ENCODE measurements at regions not wholly inside any gene's neighbourhood (a gene's known extent, or its start where the extent isn't known, plus 50 kb on each side); places are given as distances from the start of the nearest gene placed in this dataset.
"Not testable (repeated sequence)": the region's sequence is repeated elsewhere in the genome, so short reads cannot be mapped to it uniquely, and the experiment has no call there.

- H3K27me3 Mint-ChIP-seq; CTCF ChIA-PET; H3K9me3 Mint-ChIP-seq (ENCODE audit: insufficient read depth): not testable (repeated sequence)
Measured at GRCh38 chr2:111275854-111276171, 155.1 kb downstream of the BCL2L11 start.

GRCh38 chr2:111278133-111278532, 157.4 kb downstream of the BCL2L11 start:
- H3K4me2 ChIP-seq (replicated peaks; ENCODE audit: low read depth, low read length, poor library complexity, severe bottlenecking); H3K9ac ChIP-seq (ENCODE audit: low read length); H3K27ac Mint-ChIP-seq; H3K27me3 ChIP-seq (replicated peaks in 1 of 4; ENCODE audit: control extremely low read depth in 1 of 4, control insufficient read depth in 3 of 4, insufficient read depth in 4 of 4, low read length in 3 of 4); CTCF ChIA-PET; H3K4me1 ChIP-seq (ENCODE audit: control insufficient read depth in 2 of 2, insufficient read depth in 2 of 2, low read length in 2 of 2); POLR2A ChIA-PET; H3K27ac ChIP-seq (ENCODE audit: low read length in 2 of 2); H2AFZ ChIP-seq (ENCODE audit: insufficient read depth, low read depth, low read length, poor library complexity, severe bottlenecking); H4K20me1 ChIP-seq (ENCODE audit: control insufficient read depth, insufficient read depth, low read length, poor library complexity, severe bottlenecking); H3K9me3 Mint-ChIP-seq (ENCODE audit: insufficient read depth); H3K79me2 ChIP-seq (ENCODE audit: control insufficient read depth, insufficient read depth, low read length); H3K27me3 Mint-ChIP-seq; DNase-seq; H3K4me3 Mint-ChIP-seq; H3K36me3 ChIP-seq (replicated peaks in 1 of 2; ENCODE audit: control extremely low read depth in 1 of 2, control insufficient read depth in 1 of 2, extremely low read depth in 1 of 2, insufficient read depth in 2 of 2, low read length in 1 of 2); H3K4me1 Mint-ChIP-seq; intact Hi-C loops (cut with micrococcal nuclease); H3K9me3 ChIP-seq (ENCODE audit: control extremely low read depth in 1 of 3, control insufficient read depth in 2 of 3, insufficient read depth in 1 of 3, low read length in 2 of 3); ATAC-seq (ENCODE audit: low read depth); H3K4me3 ChIP-seq (ENCODE audit: control extremely low read depth in 1 of 5, extremely low read depth in 1 of 5, insufficient read depth in 1 of 5, low read depth in 2 of 5, low read length in 4 of 5): not testable (repeated sequence)
- WGBS (ENCODE audit: insufficient coverage) = no CpG with 5 or more reads among the region's 3 CpGs

More at GRCh38 chr2:111275854-111276171, 155.1 kb downstream of the BCL2L11 start:
- H3K4me2 ChIP-seq (replicated peaks; ENCODE audit: low read depth, low read length, poor library complexity, severe bottlenecking); H3K79me2 ChIP-seq (ENCODE audit: control insufficient read depth, insufficient read depth, low read length); H3K27ac ChIP-seq (ENCODE audit: low read length in 2 of 2); H3K27me3 ChIP-seq (replicated peaks in 1 of 4; ENCODE audit: control extremely low read depth in 1 of 4, control insufficient read depth in 3 of 4, insufficient read depth in 4 of 4, low read length in 3 of 4); H2AFZ ChIP-seq (ENCODE audit: insufficient read depth, low read depth, low read length, poor library complexity, severe bottlenecking); H3K4me3 Mint-ChIP-seq; H3K27ac Mint-ChIP-seq; H3K4me1 ChIP-seq (ENCODE audit: control insufficient read depth in 2 of 2, insufficient read depth in 2 of 2, low read length in 2 of 2); H3K36me3 ChIP-seq (replicated peaks in 1 of 2; ENCODE audit: control extremely low read depth in 1 of 2, control insufficient read depth in 1 of 2, extremely low read depth in 1 of 2, insufficient read depth in 2 of 2, low read length in 1 of 2); H4K20me1 ChIP-seq (ENCODE audit: control insufficient read depth, insufficient read depth, low read length, poor library complexity, severe bottlenecking); H3K4me1 Mint-ChIP-seq; H3K9ac ChIP-seq (ENCODE audit: low read length); DNase-seq; intact Hi-C loops (cut with micrococcal nuclease); POLR2A ChIA-PET; ATAC-seq (ENCODE audit: low read depth); H3K4me3 ChIP-seq (ENCODE audit: control extremely low read depth in 1 of 5, extremely low read depth in 1 of 5, insufficient read depth in 1 of 5, low read depth in 2 of 5, low read length in 4 of 5); H3K9me3 ChIP-seq (ENCODE audit: control extremely low read depth in 1 of 3, control insufficient read depth in 2 of 3, insufficient read depth in 1 of 3, low read length in 2 of 3): not testable (repeated sequence)
- WGBS (ENCODE audit: insufficient coverage) = no CpG with 5 or more reads among the region's 3 CpGs

GRCh38 chr2:111280709-111281286, 160.1 kb downstream of the BCL2L11 start:
- H4K20me1 ChIP-seq (ENCODE audit: control insufficient read depth, insufficient read depth, low read length, poor library complexity, severe bottlenecking); H3K4me1 ChIP-seq (ENCODE audit: control insufficient read depth in 2 of 2, insufficient read depth in 2 of 2, low read length in 2 of 2); CTCF ChIA-PET; POLR2A ChIA-PET; H3K9me3 ChIP-seq (ENCODE audit: control extremely low read depth in 1 of 3, control insufficient read depth in 2 of 3, insufficient read depth in 1 of 3, low read length in 2 of 3); H3K4me2 ChIP-seq (replicated peaks; ENCODE audit: low read depth, low read length, poor library complexity, severe bottlenecking); H2AFZ ChIP-seq (ENCODE audit: insufficient read depth, low read depth, low read length, poor library complexity, severe bottlenecking); H3K79me2 ChIP-seq (ENCODE audit: control insufficient read depth, insufficient read depth, low read length); H3K27ac Mint-ChIP-seq; H3K27me3 ChIP-seq (replicated peaks in 1 of 4; ENCODE audit: control extremely low read depth in 1 of 4, control insufficient read depth in 3 of 4, insufficient read depth in 4 of 4, low read length in 3 of 4); H3K27me3 Mint-ChIP-seq; H3K4me3 ChIP-seq (ENCODE audit: control extremely low read depth in 1 of 5, extremely low read depth in 1 of 5, insufficient read depth in 1 of 5, low read depth in 2 of 5, low read length in 4 of 5); H3K27ac ChIP-seq (ENCODE audit: low read length in 2 of 2); H3K36me3 ChIP-seq (replicated peaks in 1 of 2; ENCODE audit: control extremely low read depth in 1 of 2, control insufficient read depth in 1 of 2, extremely low read depth in 1 of 2, insufficient read depth in 2 of 2, low read length in 1 of 2); intact Hi-C loops (cut with micrococcal nuclease); H3K9ac ChIP-seq (ENCODE audit: low read length); H3K4me1 Mint-ChIP-seq; ATAC-seq (ENCODE audit: low read depth); H3K9me3 Mint-ChIP-seq (ENCODE audit: insufficient read depth); DNase-seq; H3K4me3 Mint-ChIP-seq: not testable (repeated sequence)
- WGBS (ENCODE audit: insufficient coverage) = no CpG with 5 or more reads among the region's 6 CpGs

- WGBS (ENCODE audit: insufficient coverage) = no CpG with 5 or more reads among the region's 5 CpGs
- CTCF ChIA-PET; intact Hi-C loops (cut with micrococcal nuclease); H3K27me3 ChIP-seq (replicated peaks in 1 of 4; ENCODE audit: control extremely low read depth in 1 of 4, control insufficient read depth in 3 of 4, insufficient read depth in 4 of 4, low read length in 3 of 4); H3K27me3 Mint-ChIP-seq; H3K27ac ChIP-seq (ENCODE audit: low read length in 2 of 2); H3K79me2 ChIP-seq (ENCODE audit: control insufficient read depth, insufficient read depth, low read length); H3K4me2 ChIP-seq (replicated peaks; ENCODE audit: low read depth, low read length, poor library complexity, severe bottlenecking); H2AFZ ChIP-seq (ENCODE audit: insufficient read depth, low read depth, low read length, poor library complexity, severe bottlenecking); H3K4me3 ChIP-seq (ENCODE audit: control extremely low read depth in 1 of 5, extremely low read depth in 1 of 5, insufficient read depth in 1 of 5, low read depth in 2 of 5, low read length in 4 of 5); H3K4me1 Mint-ChIP-seq; H3K36me3 ChIP-seq (replicated peaks in 1 of 2; ENCODE audit: control extremely low read depth in 1 of 2, control insufficient read depth in 1 of 2, extremely low read depth in 1 of 2, insufficient read depth in 2 of 2, low read length in 1 of 2); ATAC-seq (ENCODE audit: low read depth); H4K20me1 ChIP-seq (ENCODE audit: control insufficient read depth, insufficient read depth, low read length, poor library complexity, severe bottlenecking); H3K27ac Mint-ChIP-seq; H3K9me3 ChIP-seq (ENCODE audit: control extremely low read depth in 1 of 3, control insufficient read depth in 2 of 3, insufficient read depth in 1 of 3, low read length in 2 of 3); POLR2A ChIA-PET; H3K4me1 ChIP-seq (ENCODE audit: control insufficient read depth in 2 of 2, insufficient read depth in 2 of 2, low read length in 2 of 2); DNase-seq; H3K4me3 Mint-ChIP-seq; H3K9me3 Mint-ChIP-seq (ENCODE audit: insufficient read depth); H3K9ac ChIP-seq (ENCODE audit: low read length): not testable (repeated sequence)
Measured at GRCh38 chr2:111282162-111282561, 161.4 kb downstream of the BCL2L11 start.
